ENCODE measurements at regions not wholly inside any gene's neighbourhood (a gene's known extent, or its start where the extent isn't known, plus 50 kb on each side); places are given as distances from the start of the nearest gene placed in this dataset.

GRCh38 chr4:18858229-18858922 is 836.8 kb upstream of the LCORL start:
- no peak for TF ChIP-seq EP300 (IDR thresholded peaks at IDR 0.05)
- TF ChIP-seq CTCF (IDR thresholded peaks at IDR 0.05), result no peak
- TF ChIP-seq POLR2A (IDR thresholded peaks at IDR 0.05), result no peak
